NCI-H2196 (cell line): ENCODE measurements at regions not wholly inside any gene's neighbourhood (a gene's known extent, or its start where the extent isn't known, plus 50 kb on each side); places are given as distances from the start of the nearest gene placed in this dataset.
"Not testable (repeated sequence)": the region's sequence is repeated elsewhere in the genome, so short reads cannot be mapped to it uniquely, and the experiment has no call there.

Source experiments
- DNase-seq: peaks from one replicate; lab custom pipeline; 2025; ENCODE audit not compliant: unreplicated experiment; lab: John Stamatoyannopoulos, UW

DNA sequence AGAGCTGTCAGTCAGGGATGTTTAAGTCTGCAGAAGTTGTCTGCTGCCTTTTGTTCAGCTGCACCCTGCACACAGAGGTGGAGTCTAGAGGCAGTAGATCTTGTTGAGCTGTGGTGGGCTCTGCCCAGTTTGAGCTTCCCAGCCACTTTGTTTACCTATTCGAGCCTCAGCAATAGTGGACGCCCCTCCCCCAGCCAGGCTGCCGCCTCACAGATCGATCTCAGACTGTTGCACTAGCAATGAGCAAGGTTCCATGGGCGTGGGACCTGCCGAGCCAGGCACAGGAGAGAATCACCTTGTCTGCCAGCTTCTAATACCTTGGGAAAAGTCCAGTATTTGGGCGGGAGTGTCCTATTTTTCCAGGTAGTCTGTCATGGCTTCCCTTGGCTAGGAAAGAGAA, 225.1 kb upstream of the RASA1 start:
- no peak for DNase-seq

GRCh38 chr5:87048156-87048555, 219.5 kb upstream of the RASA1 start:
- DNase-seq: no peak

- not testable (repeated sequence) for DNase-seq
Observed at GRCh38 chr5:87049012-87049411, 218.7 kb upstream of the RASA1 start.

GRCh38 chr5:87051502-87052113, 216.1 kb upstream of the RASA1 start:
- DNase-seq: no peak

DNA sequence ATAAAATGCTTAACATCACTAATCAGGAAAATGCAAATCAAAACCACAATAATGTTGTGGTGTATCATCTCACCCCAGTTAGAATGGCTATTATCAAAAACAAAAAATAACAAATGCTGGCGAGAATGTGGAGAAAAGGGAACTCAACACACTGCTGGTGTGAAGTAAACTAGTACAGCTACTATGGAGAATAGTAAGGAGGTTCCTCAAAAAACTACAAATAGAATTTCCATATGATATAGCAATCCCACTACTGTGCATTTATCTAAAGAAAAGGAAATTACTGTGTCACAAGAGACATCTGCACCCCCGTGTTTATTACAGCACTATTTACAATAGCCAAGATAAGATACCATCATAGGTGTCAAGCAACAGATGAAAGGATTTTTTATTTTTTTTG, 214.5 kb upstream of the RASA1 start:
- no peak for DNase-seq

DNA sequence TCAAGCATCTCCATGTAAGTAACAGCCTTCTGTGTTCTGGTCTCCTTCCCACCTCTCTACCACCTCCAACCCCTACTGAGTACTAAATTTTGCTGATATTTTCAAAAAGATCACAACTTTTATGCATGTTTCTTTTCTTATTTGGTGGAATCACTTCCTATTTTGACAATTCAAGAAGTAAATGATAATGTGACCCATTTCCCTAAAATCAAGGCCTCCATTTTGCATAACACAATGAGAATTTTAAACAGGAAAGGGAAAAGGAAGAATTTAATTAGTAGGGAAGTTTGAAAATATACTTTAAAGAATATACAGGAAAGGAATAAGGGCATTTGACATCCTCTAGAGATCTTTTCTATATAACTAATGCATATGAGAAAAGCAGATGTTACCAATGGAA, 212.9 kb upstream of the RASA1 start:
- no peak for DNase-seq

GRCh38 chr5:87061046-87061445, 206.6 kb upstream of the RASA1 start:
- DNase-seq: no peak

DNA sequence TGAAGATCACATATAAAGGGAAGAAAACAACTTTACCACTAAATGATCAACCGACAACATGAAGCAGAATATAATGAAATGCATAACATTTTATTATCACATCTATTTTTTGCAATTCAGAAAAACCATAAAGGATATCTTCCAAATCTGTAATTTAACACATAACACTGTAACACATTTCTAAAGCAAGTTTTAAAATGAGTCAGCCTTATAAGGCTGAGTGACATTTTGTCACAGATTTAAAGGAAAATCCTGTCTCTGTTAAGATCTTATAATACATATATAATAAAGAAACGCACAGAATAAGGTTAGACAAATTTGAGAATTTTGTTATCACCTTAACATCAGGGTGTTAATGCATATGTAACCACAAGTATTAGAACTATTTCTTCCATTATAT, 198.4 kb upstream of the RASA1 start:
- no peak for DNase-seq

- DNase-seq: no peak
Observed at GRCh38 chr5:87069974-87070608, 197.6 kb upstream of the RASA1 start.

DNA sequence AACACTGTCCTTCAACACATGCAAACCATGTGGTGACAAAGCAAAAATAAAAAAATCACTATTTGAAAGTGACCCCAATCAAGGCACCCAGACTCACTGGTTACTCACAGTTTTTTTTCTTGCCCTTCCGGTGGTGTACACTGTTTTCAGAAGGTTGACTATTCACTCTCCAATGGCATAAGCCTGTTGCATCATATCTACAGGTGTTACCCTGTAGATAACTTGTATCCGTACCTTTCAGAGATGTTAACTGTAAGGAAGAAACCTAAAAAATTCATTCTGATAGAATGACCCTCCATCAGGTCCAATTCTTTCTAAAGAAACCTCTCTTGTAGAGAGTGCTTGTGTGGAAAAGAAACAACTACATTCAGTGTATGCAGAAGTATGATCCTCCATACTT, 193.6 kb upstream of the RASA1 start:
- DNase-seq: no peak

DNA sequence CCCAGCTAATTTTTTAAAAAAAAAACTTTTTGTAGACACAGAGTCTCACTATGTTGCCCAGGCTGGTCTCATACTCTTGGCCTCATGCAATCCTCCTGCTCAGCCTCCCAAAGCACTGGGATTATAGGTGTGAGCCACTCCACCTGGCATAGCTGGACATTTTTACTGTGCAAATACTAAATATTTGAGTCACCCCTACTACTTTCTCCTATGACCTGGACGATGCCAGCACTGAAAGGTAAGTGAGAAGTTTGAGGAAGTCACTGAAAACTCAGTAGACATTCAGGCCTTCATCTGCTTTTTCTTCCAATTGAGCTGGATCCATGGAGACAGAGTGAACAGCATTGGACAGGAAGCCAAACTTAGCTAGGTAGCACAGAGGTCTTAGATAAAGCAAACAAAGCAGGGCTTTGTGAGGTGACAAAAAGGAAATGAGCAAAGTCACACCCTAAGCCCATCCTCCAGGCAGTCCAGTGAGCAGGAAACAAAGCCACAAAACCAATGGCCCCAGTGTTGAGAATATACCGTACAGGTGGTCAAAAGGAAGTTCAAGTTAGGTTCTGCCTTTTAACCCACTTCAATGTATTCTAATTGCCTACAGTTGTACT, 192.6 kb upstream of the RASA1 start:
- DNase-seq: no peak

- DNase-seq: no peak
Observed at GRCh38 chr5:87076411-87076810, 191.3 kb upstream of the RASA1 start.

DNA sequence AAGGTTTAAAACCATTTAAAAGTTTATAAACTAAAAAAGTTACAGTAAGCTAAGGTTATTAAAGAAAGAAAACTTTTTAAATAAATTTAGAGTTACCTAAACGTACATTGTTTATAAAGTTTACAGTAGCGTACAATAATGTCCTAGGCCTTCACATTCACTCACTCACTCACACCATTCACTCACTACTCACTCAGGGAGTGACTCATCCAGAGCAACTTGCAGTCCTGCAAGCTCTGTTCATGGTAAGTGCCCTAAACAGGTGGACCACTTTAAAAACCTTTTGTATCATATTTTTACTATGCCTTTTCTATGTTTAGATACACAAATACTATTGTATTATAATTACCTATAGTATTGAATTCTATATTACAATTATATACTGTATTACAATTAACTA, 190.8 kb upstream of the RASA1 start:
- no peak for DNase-seq

- no peak for DNase-seq
Observed at GRCh38 chr5:87079219-87079618, 188.5 kb upstream of the RASA1 start.

- DNase-seq: no peak
Observed at GRCh38 chr5:87081016-87081415, 186.7 kb upstream of the RASA1 start.

GRCh38 chr5:87081511-87082372, 185.9 kb upstream of the RASA1 start:
- no peak for DNase-seq

- DNase-seq: no peak
Observed at GRCh38 chr5:87094347-87094746, 173.3 kb upstream of the RASA1 start.

- DNase-seq: no peak
Observed at GRCh38 chr5:87094833-87095232, 172.8 kb upstream of the RASA1 start.

DNA sequence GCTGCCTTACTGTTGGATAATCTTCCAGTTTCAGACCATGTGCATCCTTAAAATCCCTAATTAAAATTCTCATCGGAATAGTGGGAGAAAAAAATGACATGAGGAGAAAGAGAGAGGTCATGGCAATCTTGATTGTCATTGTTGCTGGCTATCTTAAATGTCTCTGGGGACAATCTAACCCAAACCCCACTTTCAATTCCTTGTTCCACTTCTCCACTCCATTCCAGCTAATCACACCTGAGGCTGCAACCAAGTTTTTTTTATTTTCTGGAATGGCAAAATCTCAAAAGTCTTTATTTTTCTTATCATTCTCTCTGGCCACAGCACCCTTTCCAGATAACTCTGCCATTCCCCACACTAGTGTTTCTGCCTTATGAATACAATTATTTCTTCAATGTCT, 171.9 kb upstream of the RASA1 start:
- no peak for DNase-seq

DNA sequence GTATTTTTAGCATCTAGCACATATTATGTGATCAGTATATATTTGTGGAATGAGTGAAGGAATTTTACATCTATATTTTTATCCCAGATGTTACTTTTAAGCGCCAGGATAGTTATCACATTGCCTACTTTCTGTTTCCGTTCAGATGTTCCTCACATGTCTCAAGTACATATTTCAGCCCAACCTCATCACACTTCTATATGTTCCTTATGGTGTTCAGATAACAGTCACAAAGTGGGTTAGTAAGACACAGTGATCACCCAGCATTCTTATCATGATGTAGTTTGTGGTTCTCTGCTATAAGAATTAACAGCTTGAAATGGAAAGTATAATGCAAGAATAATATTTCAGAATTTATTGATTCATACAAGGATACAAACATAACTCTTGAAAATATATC, 170.0 kb upstream of the RASA1 start:
- no peak for DNase-seq

GRCh38 chr5:87099291-87099839, 168.3 kb upstream of the RASA1 start:
- DNase-seq: no peak

DNA sequence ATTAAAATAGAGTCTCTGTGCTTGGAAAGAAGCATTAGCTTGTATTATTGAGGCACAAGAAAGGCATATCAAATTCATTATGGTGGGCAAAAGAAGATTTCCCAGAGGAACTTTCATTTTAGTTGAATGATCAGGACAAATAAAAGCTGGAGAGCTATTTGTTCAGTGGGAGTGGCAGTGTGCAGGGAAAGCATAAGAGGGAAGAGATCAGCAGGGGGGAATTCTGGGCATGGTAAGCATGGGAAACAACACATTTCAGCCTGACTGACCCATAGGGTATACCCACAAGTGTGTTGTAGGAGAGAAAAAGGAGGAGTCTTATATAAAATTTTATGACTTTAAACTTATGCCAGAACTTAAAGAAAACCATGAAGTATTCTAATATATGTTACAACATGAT, 167.7 kb upstream of the RASA1 start:
- DNase-seq: no peak
